ENCODE measurements at regions not wholly inside any gene's neighbourhood (a gene's known extent, or its start where the extent isn't known, plus 50 kb on each side); places are given as distances from the start of the nearest gene placed in this dataset.

GRCh38 chr12:94815958-94816357 lies 165.6 kb upstream of the TMCC3 start:
- DNase-seq (ENCODE audit: low read depth): no peak

GRCh38 chr12:94815450-94815849 lies 165.1 kb upstream of the TMCC3 start:
- no peak for DNase-seq (ENCODE audit: low read depth)

- DNase-seq (ENCODE audit: low read depth): no peak
Measured at GRCh38 chr12:94813314-94813713, 163.0 kb upstream of the TMCC3 start.

GRCh38 chr12:94812345-94812744 lies 162.0 kb upstream of the TMCC3 start:
- DNase-seq (ENCODE audit: low read depth): no peak

- DNase-seq (ENCODE audit: low read depth): no peak
Measured at GRCh38 chr12:94811611-94812010, 161.3 kb upstream of the TMCC3 start.

GRCh38 chr12:94807951-94808350 lies 157.6 kb upstream of the TMCC3 start:
- DNase-seq (ENCODE audit: low read depth): no peak

GRCh38 chr12:94806617-94807016 lies 156.3 kb upstream of the TMCC3 start:
- no peak for DNase-seq (ENCODE audit: low read depth)

GRCh38 chr12:94805749-94806529 lies 155.6 kb upstream of the TMCC3 start:
- DNase-seq (ENCODE audit: low read depth): no peak

GRCh38 chr12:94803939-94804338 lies 153.6 kb upstream of the TMCC3 start:
- DNase-seq (ENCODE audit: low read depth): no peak

- DNase-seq (ENCODE audit: low read depth): no peak
Measured at GRCh38 chr12:94802796-94803195, 152.4 kb upstream of the TMCC3 start.

GRCh38 chr12:94801745-94802144 lies 151.4 kb upstream of the TMCC3 start:
- no peak for DNase-seq (ENCODE audit: low read depth)

GRCh38 chr12:94799136-94799535 lies 148.8 kb upstream of the TMCC3 start:
- DNase-seq (ENCODE audit: low read depth): no peak

GRCh38 chr12:94798113-94798512 lies 147.8 kb upstream of the TMCC3 start:
- DNase-seq (ENCODE audit: low read depth): no peak

GRCh38 chr12:94795520-94795919 lies 145.2 kb upstream of the TMCC3 start:
- DNase-seq (ENCODE audit: low read depth): peak; percentile 7

GRCh38 chr12:94795044-94795443 lies 144.7 kb upstream of the TMCC3 start:
- no peak for DNase-seq (ENCODE audit: low read depth)

GRCh38 chr12:94793191-94793595 lies 142.8 kb upstream of the TMCC3 start:
- peak; percentile 27 for DNase-seq (ENCODE audit: low read depth)

GRCh38 chr12:94792693-94793092 lies 142.3 kb upstream of the TMCC3 start:
- DNase-seq (ENCODE audit: low read depth): peak; percentile 6

GRCh38 chr12:94791933-94792332 lies 141.6 kb upstream of the TMCC3 start:
- DNase-seq (ENCODE audit: low read depth): no peak

- no peak for DNase-seq (ENCODE audit: low read depth)
Measured at GRCh38 chr12:94790825-94791224, 140.5 kb upstream of the TMCC3 start.

- DNase-seq (ENCODE audit: low read depth): no peak
Measured at GRCh38 chr12:94790370-94790769, 140.0 kb upstream of the TMCC3 start.

- DNase-seq (ENCODE audit: low read depth): no peak
Measured at GRCh38 chr12:94789510-94790225, 139.3 kb upstream of the TMCC3 start.

- no peak for DNase-seq (ENCODE audit: low read depth)
Measured at GRCh38 chr12:94788298-94788697, 137.9 kb upstream of the TMCC3 start.

- DNase-seq (ENCODE audit: low read depth): no peak
Measured at GRCh38 chr12:94786906-94787305, 136.5 kb upstream of the TMCC3 start.
